GM18502 (cell line): ENCODE measurements at regions not wholly inside any gene's neighbourhood (a gene's known extent, or its start where the extent isn't known, plus 50 kb on each side); places are given as distances from the start of the nearest gene placed in this dataset.
"Not testable (repeated sequence)": the region's sequence is repeated elsewhere in the genome, so short reads cannot be mapped to it uniquely, and the experiment has no call there.

Source experiments
- ATAC-seq: cut with Tn5 transposase; IDR thresholded peaks from one replicate; pipeline ENCODE4 v1.9.1; 2021; ENCODE audit warnings: mild to moderate bottlenecking; ENCODE audit not compliant: unreplicated experiment, poor library complexity

DNA sequence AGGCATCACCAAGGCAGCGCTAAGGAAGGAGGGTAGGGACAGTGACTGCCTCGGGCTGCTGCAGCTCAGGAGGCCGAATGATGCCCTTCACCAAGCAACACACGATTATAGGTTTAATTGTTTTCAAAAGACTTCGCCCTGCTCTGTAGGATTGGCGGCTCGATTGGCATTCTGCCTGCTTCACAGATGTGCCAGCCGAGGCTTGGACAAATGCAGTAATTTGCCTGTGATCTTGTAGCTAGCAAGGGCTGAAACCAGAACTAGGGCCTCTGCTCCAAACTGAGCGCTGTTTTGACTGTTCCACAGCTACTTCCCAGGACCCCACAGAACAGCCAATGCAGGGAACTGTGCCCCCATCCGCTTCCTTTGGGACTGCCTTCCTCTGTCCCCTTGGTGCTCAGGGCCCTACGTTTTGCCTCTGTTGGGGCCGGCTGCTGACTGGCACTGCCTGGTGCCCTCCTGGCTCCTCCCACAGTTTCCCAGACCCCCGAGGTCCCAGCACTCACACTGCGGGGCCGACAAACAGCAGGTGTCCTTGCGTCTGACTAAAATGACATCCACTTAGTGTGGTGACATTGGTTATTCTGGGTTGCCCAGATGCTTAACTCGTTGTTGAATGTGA lies 62.6 kb upstream of the EN2 start:
- no peak for ATAC-seq

GRCh38 chr7:155396661-155397060 lies 61.3 kb upstream of the EN2 start:
- no peak for ATAC-seq

- ATAC-seq: not testable (repeated sequence)
Observed at GRCh38 chr7:155397758-155398714, 59.9 kb upstream of the EN2 start.

GRCh38 chr7:155398944-155399343 lies 59.0 kb upstream of the EN2 start:
- no peak for ATAC-seq

- ATAC-seq: no peak
Observed at GRCh38 chr7:155399577-155399976, 58.4 kb upstream of the EN2 start.

DNA sequence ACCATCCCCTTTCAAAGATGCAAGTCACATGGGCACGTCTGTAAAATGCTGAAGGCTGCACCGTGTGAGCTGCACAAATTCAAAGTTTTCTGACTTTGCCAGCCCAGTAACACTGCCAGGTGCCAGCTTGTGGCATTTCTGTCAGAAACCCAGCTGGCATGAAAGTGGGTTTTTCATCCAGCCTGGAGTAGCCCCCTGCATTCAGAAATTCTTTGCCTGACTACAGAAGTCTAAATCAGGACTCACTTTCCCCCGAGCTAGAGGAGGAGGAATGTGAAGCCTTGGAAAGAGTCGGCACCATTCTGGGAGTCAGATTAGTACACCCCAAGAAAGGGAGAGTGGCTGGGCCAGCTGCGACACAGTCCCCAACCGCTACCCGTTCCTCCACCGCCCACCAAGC lies 56.7 kb upstream of the EN2 start:
- ATAC-seq: no peak

DNA sequence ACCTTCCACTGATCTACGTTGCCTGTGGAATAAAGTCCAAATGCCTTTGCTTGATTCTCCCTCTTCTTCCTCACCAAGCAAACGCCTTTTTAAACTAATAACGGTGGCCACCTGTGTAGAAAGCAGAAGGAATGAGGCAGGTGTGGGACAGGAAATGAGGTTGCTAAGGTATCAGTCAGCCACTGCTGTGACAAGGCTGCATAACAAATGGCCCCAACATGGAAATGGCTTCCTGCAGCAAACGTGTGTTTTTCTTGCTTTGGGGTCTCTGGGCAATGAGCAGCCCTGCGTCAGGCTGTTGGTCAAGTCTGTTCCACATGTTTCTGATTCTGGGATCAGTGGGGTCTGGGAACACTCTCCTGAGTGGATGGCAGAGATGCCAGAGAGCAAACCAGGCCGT lies 56.0 kb upstream of the EN2 start:
- ATAC-seq: no peak

- ATAC-seq: no peak
Observed at GRCh38 chr7:155402941-155403340, 55.0 kb upstream of the EN2 start.

DNA sequence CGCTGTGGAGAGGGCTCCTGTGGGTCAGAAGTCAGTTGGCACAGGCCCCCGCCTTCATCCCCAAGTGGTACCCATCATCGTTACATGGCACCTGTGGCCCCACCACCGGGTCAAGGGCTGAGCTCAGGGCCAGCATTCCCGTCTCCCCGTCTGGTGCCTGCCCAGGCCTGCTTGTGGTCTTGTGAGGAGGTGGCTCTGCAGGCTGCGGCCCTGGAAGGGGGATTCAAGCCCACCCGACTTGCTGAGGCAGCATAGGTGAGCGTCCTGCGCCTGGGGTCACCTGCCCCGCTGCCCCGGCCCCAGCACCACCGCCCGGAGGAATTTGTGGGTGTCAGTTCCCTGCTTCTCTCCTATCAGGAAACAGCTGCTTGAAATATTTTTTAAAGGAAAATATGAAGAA lies 53.0 kb upstream of the EN2 start:
- no peak for ATAC-seq

GRCh38 chr7:155405399-155406318 lies 52.3 kb upstream of the EN2 start:
- ATAC-seq: no peak

DNA sequence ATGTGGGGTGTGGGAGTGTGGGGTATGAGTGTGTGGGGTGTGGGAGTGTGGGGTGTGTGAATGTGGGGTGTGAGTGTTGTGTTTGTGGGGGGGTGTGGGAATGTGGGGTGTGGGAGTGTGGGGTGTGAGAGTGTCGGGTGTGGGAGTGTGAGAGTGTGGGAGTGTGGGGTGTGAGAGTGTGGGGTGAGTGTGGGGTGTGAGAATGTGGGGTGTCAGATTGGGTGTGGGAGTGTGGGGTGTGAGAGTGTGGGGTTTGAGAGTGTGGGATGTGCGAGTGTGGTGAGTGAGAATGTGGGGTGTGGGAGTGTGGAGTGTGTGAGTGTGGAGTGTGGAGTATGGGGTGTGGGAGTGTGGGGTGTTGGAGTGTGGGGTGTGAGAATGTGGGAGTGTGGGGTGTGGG lies 50.1 kb upstream of the EN2 start:
- ATAC-seq: no peak
